GM12865 (cell line): ENCODE measurements at regions not wholly inside any gene's neighbourhood (a gene's known extent, or its start where the extent isn't known, plus 50 kb on each side); places are given as distances from the start of the nearest gene placed in this dataset.
"Not testable (repeated sequence)": the region's sequence is repeated elsewhere in the genome, so short reads cannot be mapped to it uniquely, and the experiment has no call there.

ENCODE experiments used
- DNase-seq: peaks from one replicate; pipeline ENCODE4 v3.0.0; 2010; ENCODE audit warnings: low read depth
- H3K4me3 ChIP-seq: 2 replicates; pipeline ENCODE4 v1.5.1; 2011; ENCODE audit warnings: mild to moderate bottlenecking, low read depth, low read length, control low read depth
- CTCF ChIP-seq: IDR thresholded peaks from 2 replicates; pipeline ENCODE4 v1.5.1; 2011; ENCODE audit warnings: low read length, control low read depth, low read depth, inconsistent platforms; ENCODE audit not compliant: insufficient read depth; ENCODE audit errors: missing control alignments

DNA sequence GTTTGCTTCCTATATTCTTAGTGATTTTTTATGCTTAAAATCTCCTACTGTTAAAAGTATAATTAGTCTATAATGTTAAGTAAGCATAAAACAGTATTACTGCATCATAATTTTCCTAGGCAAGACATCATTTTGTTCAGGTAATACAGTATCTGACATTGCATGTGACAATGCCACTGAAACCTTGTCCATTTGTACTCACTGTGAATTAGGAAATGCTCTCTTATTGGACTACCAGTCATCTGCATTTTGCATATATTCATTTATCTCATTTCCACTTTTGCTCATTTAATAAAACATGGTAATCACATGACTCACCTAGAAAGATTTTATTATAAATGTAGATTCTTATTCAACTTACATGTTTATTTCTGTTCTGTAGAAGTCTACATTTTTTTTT is 379.1 kb downstream of the ETV1 start:
- H3K4me3 ChIP-seq, result no peak overlapping the region
- TF ChIP-seq CTCF, result no peak
- no peak for DNase-seq

DNA sequence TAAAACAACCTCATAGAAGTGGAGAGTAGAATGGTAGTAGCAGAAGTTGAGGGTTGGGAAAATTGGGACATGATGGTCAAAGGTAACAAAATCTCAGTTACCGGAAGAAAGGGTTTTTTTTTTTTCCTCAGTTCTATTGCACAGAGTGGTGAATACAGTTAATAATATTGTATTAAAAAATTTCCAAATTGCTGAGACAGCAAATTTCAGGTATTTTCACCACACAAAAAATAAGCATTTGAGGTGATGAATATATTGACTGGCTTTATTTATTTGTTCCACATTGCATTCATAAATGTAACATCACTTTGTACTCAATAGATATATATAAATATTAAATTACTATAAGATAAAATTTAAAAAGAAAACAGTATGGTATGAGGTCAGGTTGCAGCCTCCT is 373.8 kb downstream of the ETV1 start:
- no peak for DNase-seq
- H3K4me3 ChIP-seq, result no peak overlapping the region
- TF ChIP-seq CTCF, result no peak

- no peak for DNase-seq
- TF ChIP-seq CTCF, result no peak
- no peak overlapping the region for H3K4me3 ChIP-seq
Measured at GRCh38 chr7:13627455-13627854, 362.0 kb downstream of the ETV1 start.

DNA sequence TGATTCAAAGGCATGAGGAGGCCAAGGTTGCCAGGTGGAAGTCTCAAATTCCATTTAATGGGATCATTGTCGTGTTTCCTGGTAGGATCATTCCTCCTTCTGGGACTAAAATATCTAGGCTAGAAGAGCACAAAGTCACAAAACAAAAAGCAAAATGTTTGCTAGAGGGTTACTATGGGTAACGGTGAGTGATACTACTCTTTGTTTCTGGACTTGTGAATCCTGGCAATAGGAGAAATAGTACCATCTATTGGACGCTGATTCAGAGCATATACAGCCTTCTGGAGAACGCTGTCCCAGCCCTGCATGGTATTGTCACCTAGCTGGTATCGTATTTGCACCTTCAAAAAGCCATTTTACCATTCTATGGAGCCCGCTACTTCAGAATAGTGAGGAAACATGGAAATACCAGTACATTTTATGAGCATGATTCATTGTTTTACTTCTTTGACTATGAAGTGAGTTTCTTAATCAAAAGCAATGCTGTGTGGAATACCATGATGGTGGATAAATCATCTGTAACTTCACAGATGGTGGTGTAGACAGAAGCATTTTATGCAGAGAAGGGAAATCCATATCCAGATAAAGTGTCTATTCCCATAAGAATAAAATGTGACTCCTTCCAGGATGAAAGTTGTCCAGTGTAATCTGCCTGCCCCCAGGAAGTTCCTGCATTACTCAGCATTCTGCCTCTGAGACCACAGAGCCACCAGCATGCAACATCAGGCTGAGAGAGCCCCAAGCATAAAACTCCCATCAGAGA is 361.0 kb downstream of the ETV1 start:
- no peak for TF ChIP-seq CTCF
- DNase-seq, result no peak
- no peak overlapping the region for H3K4me3 ChIP-seq

DNA sequence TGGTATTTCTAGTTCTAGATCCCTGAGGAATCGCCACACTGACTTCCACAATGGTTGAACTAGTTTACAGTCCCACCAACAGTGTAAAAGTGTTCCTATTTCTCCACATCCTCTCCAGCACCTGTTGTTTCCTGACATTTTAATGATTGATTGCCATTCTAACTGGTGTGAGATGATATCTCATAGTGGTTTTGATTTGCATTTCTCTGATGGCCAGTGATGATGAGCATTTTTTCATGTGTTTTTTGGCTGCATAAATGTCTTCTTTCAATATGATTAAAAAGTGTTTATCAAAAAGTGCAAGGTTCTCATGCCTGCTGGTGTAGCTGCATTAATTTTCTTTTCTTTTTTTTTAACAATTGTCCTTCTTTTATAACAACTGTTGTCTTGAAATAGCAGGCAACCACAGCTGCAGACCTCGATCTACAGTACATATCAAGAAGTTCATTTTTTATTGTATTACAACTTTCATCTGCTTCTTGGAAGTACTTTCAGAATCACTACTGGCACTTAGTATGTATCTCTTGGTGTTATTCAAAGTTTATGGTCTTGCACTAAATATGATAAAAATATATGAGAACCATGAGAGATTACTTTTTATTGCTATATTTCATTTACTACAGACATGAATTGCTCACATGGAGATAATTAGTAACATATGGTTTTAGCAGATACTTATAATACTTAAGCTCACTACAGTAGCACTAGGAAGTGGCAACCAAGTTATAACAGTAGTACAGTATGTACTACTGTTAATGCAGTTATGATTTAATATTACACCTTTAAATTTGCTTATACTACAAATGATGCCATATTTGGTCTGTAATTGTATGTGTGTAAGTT is 358.0 kb downstream of the ETV1 start:
- not testable (repeated sequence) for DNase-seq, H3K4me3 ChIP-seq

DNA sequence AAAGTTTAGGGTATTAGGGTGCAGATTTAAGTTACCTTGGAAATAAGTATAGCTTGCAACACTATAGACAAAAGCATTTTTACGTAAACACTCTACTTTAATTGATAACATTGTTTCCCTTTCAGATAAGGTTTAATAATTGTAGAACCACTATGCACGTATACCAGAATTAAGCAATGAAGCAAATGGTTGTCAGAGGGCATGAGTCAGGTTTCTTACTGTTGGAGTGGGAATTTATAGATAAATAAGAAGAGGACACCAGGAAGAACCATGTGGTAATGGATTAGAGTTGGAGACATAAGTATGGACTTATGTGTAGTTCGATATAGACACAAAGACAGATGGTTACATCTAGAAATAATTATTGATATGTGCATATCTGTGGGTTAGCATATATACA is 355.6 kb downstream of the ETV1 start:
- TF ChIP-seq CTCF, result no peak
- no peak overlapping the region for H3K4me3 ChIP-seq
- DNase-seq, result no peak

DNA sequence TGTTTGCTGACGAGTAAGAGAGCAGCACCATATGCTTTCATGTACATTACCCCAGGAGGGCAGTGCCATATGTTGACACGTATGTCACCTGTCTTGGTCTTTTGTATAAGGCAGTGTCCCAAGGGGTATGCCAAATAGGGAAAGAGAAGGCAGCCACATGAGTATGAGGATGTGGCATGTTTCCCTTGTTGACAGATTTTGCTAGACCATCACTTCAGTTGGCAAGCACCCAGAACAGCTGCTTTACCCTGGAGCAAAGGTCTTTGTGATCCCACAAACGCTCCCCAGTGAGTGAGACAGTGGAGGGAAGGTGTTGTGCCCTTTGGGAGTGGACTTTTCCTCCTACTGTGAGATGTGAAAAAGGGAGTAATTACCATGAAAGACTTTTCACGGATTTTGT is 350.1 kb downstream of the ETV1 start:
- TF ChIP-seq CTCF, result no peak
- no peak overlapping the region for H3K4me3 ChIP-seq
- DNase-seq, result no peak
